NT2/D1 (cell line): ENCODE measurements at regions not wholly inside any gene's neighbourhood (a gene's known extent, or its start where the extent isn't known, plus 50 kb on each side); places are given as distances from the start of the nearest gene placed in this dataset.

Source experiments
- SUZ12 ChIP-seq: IDR thresholded peaks from 2 replicates; pipeline ENCODE4 v1.6.1; 2011; ENCODE audit not compliant: insufficient read length, insufficient read depth; ENCODE audit errors: extremely low read depth
- YY1 ChIP-seq: IDR thresholded peaks from 2 replicates; pipeline ENCODE4 v1.6.1; 2011; ENCODE audit not compliant: insufficient read length, insufficient read depth
- ZNF274 ChIP-seq: IDR thresholded peaks from 2 replicates; pipeline ENCODE4 v1.6.1; 2011; ENCODE audit warnings: mild to moderate bottlenecking, low read depth, low read length

DNA sequence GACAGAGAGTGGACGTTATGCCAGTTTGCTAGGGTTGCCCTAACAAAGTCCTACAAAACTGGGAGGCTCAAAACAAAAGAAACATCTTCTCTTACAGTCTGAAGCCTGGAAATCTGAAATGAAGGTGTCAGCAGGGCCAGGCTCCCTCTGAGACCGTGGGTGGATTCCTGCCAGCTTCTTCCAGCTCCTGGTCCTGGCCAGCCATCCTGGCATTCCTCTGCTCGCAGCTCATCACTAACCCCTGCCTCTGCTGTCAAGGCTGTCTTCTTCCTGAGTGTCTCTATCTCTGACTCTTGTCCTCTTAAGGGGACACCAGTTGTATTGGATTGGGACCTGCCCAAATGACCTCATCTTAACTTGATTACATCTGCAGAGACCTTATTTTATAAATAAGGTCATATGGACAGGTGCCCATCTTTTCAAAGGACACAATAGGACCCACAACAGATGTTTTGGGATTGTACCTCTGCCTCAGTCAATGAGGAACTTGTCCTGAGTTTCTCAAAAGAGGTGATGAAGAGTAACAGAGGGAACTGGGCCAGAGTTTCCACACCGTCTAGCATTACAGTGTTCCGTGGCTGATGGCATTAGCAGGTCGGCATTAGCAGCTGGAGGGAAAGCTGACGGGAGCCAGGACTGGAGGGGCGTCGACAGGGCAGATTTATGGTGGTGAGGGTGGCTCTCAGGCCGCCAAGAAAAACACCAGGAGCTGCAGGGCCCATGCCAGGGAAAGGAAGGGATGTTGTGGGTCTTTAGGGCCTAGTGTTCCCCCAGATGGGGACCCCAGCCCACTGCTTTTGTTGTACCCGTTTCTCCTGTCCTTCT, 157.3 kb downstream of the TBXT start:
- TF ChIP-seq SUZ12 (no peak), ZNF274 (no peak), YY1 (no peak)
